Spleen (tissue), 11 donors: ENCODE measurements at regions not wholly inside any gene's neighbourhood (a gene's known extent, or its start where the extent isn't known, plus 50 kb on each side); places are given as distances from the start of the nearest gene placed in this dataset.
"Not testable (repeated sequence)": the region's sequence is repeated elsewhere in the genome, so short reads cannot be mapped to it uniquely, and the experiment has no call there.

Experiments
- DNase-seq: peaks from one replicate; pipeline ENCODE4 v3.0.0-alpha.2; 2020
- H3K27ac ChIP-seq, 8 donors: fragments of 200-600 bp; sonication (generic) in 7 of 8; 1 replicate in 4 of 8; 2 replicates in 4 of 8; pipeline versions ENCODE4 v1.5.0 to v1.8.0; 2016 to 2021; ENCODE audit warnings: inconsistent platforms in 4 of 8, mild to moderate bottlenecking in 4 of 8, moderate library complexity in 1 of 8
- H3K27me3 ChIP-seq, 7 donors: fragments of 200-600 bp; sonication (generic) in 6 of 7; replicated peaks in 1 of 7; 1 replicate in 4 of 7; 2 replicates in 3 of 7; pipeline versions ENCODE4 v1.5.0 to v1.8.0; 2016 to 2021; ENCODE audit warnings: inconsistent platforms in 3 of 7, mild to moderate bottlenecking in 1 of 7
- H3K36me3 ChIP-seq, 6 donors: fragments of 200-600 bp; sonication (generic) in 5 of 6; 1 replicate in 4 of 6; 2 replicates in 2 of 6; pipeline versions ENCODE4 v1.5.0 to v1.8.0; 2016 to 2021; ENCODE audit warnings: inconsistent platforms in 2 of 6
- H3K4me1 ChIP-seq, 6 donors: fragments of 200-600 bp; sonication (generic) in 5 of 6; 1 replicate in 3 of 6; 2 replicates in 3 of 6; pipeline versions ENCODE4 v1.5.0 to v1.8.0; 2016 to 2021; ENCODE audit warnings: inconsistent platforms in 3 of 6
- H3K4me3 ChIP-seq, 8 donors: fragments of 200-600 bp; sonication (generic) in 7 of 8; 1 replicate in 4 of 8; 2 replicates in 4 of 8; pipeline versions ENCODE4 v1.5.0 to v1.8.0; 2016 to 2021; ENCODE audit warnings: inconsistent platforms in 4 of 8, mild to moderate bottlenecking in 4 of 8, moderate library complexity in 2 of 8
- H3K9me3 ChIP-seq, 8 donors: fragments of 200-600 bp; sonication (generic) in 7 of 8; 1 replicate in 4 of 8; 2 replicates in 4 of 8; pipeline versions ENCODE4 v1.5.0 to v1.8.0; 2016 to 2021; ENCODE audit warnings: inconsistent platforms in 4 of 8
- CTCF ChIP-seq, 11 experiments: fragments of 200-600 bp in 7 of 11; fragments of 450-650 bp in 4 of 11; sonication (generic) in 4 of 11; IDR thresholded peaks in 8 of 11; conservative IDR thresholded peaks in 3 of 11; 1 replicate in 7 of 11; 2 replicates in 4 of 11; pipeline versions ENCODE4 v1.4.0 to v1.8.0; 2016 to 2021; ENCODE audit warnings: antibody characterized with exemption in 11 of 11, inconsistent platforms in 4 of 11, mild to moderate bottlenecking in 1 of 11
- POLR2A ChIP-seq, 3 donors: fragments of 450-650 bp; IDR thresholded peaks; one replicate each; pipeline ENCODE4 v1.5.1; 2017; ENCODE audit warnings: antibody characterized with exemption in 3 of 3, mild to moderate bottlenecking in 1 of 3
- POLR2AphosphoS5 ChIP-seq, 3 donors: sonication (generic); formaldehyde crosslinking; IDR thresholded peaks; one replicate each; pipeline ENCODE4 v1.5.1; 2017; ENCODE audit warnings: antibody characterized with exemption in 3 of 3
- WGBS, 5 donors: extraction: QIAGEN DNeasy Blood & Tissue Kit in 3 of 5; methylation state at CpG; one replicate each; pipeline versions ENCODE4 v1.1.5 to v1.1.7; 2013 to 2018; 5-methylcytosine and 5-hydroxymethylcytosine counted together
- intact Hi-C: fragments of 100-400 bp; cut with DNase I; formaldehyde crosslinking; loops from one replicate; pipeline ENCODE4 v1.15.0; 2023; ENCODE audit warnings: low total_unique reads
- donor health status: healthy with polysubstance abuse.
- donor health status: DM: no; HTN: no; CAD: no; lungs with moderate emphysema.
- donor health status: DM: no; HTN: no; CAD: no.
- donor health status: Bipolar disorder and iron deficiency.
- donor health status: healthy.
- donor health status: DM: no; HTN: no; CAD: no.
- donor health status: DM: yes; HTN: yes; CAD: no.

- TF ChIP-seq POLR2A (IDR thresholded peaks at IDR 0.05), result no peak
- TF ChIP-seq CTCF (IDR thresholded peaks at IDR 0.05 in 8 of 11, conservative IDR thresholded peaks at IDR 0.05 in 3 of 11), result no peak
- TF ChIP-seq POLR2AphosphoS5 (IDR thresholded peaks at IDR 0.05), result no peak
- Histone ChIP-seq H3K9me3 (no peaks in the 10 kb centered on the region), H3K4me1 (peaks cover 0 to 9% (median 0%) of the 10 kb centered on the region in 6 donors), H3K27ac (no peak overlapping the region), H3K27me3 (no peaks in the 10 kb centered on the region), H3K36me3 (no peaks in the 10 kb centered on the region), H3K4me3 (no peak overlapping the region)
- no peak for DNase-seq
- 62 to 80% (median 76%) methylated on average over 3 of the region's 3 CpGs for WGBS, 5 donors
- intact Hi-C loops, result no loop called here
Measured at GRCh38 chr20:51930775-51931174, 128.5 kb upstream of the SALL4 start.

GRCh38 chr20:51928931-51929330 lies 126.6 kb upstream of the SALL4 start:
- peaks cover 0 to 9% (median 0%) of the 10 kb centered on the region in 6 donors for H3K4me1 ChIP-seq
- no peak for DNase-seq
- intact Hi-C loops, result no loop called here
- 84 to 95% (median 87%) methylated on average over 2 of the region's 2 CpGs for WGBS, 5 donors
- no peaks in the 10 kb centered on the region for H3K9me3 ChIP-seq
- TF ChIP-seq CTCF (IDR thresholded peaks at IDR 0.05 in 8 of 11, conservative IDR thresholded peaks at IDR 0.05 in 3 of 11), result no peak
- no peak for TF ChIP-seq POLR2AphosphoS5 (IDR thresholded peaks at IDR 0.05)
- no peak for TF ChIP-seq POLR2A (IDR thresholded peaks at IDR 0.05)
- no peak overlapping the region for H3K4me3 ChIP-seq
- H3K27ac ChIP-seq, result no peak overlapping the region
- H3K27me3 ChIP-seq, result no peaks in the 10 kb centered on the region
- no peaks in the 10 kb centered on the region for H3K36me3 ChIP-seq

- intact Hi-C loops, H3K4me3 ChIP-seq, DNase-seq, H3K27me3 ChIP-seq, H3K4me1 ChIP-seq, H3K36me3 ChIP-seq, H3K27ac ChIP-seq, H3K9me3 ChIP-seq: not testable (repeated sequence)
- WGBS, 5 donors, result 87 to 93% (median 91%) methylated on average over 5 of the region's 5 CpGs
Measured at GRCh38 chr20:51927970-51928369, 125.6 kb upstream of the SALL4 start.

- WGBS, 5 donors, result 24 to 41% (median 33%) methylated on average over 14 of the region's 14 CpGs
- intact Hi-C loops, result no loop called here
- no peaks in the 10 kb centered on the region for H3K9me3 ChIP-seq
- no peaks in the 10 kb centered on the region for H3K27me3 ChIP-seq
- peak overlapping the region in 2 of 8 donors; percentile 6 to 24 for H3K27ac ChIP-seq
- H3K36me3 ChIP-seq, result no peaks in the 10 kb centered on the region
- H3K4me3 ChIP-seq, result no peak overlapping the region
- peaks cover 0 to 9% (median 0%) of the 10 kb centered on the region in 6 donors for H3K4me1 ChIP-seq
- no peak for DNase-seq
- TF ChIP-seq POLR2AphosphoS5 (IDR thresholded peaks at IDR 0.05) (no peak), CTCF (IDR thresholded peaks at IDR 0.05 in 8 of 11, conservative IDR thresholded peaks at IDR 0.05 in 3 of 11) (no peak)
Measured at GRCh38 chr20:51926670-51927305, 124.5 kb upstream of the SALL4 start.

- Histone ChIP-seq H3K27ac (no peak overlapping the region), H3K4me1 (peaks cover 0 to 9% (median 0%) of the 10 kb centered on the region in 6 donors), H3K9me3 (no peaks in the 10 kb centered on the region), H3K27me3 (no peaks in the 10 kb centered on the region), H3K36me3 (no peaks in the 10 kb centered on the region), H3K4me3 (no peak overlapping the region)
- intact Hi-C loops, result no loop called here
- TF ChIP-seq POLR2A (IDR thresholded peaks at IDR 0.05), result no peak
- TF ChIP-seq POLR2AphosphoS5 (IDR thresholded peaks at IDR 0.05), result no peak
- no peak for TF ChIP-seq CTCF (IDR thresholded peaks at IDR 0.05 in 8 of 11, conservative IDR thresholded peaks at IDR 0.05 in 3 of 11)
- no peak for DNase-seq
- WGBS, 5 donors, result 91 to 97% (median 95%) methylated on average over 3 of the region's 3 CpGs
Measured at GRCh38 chr20:51924509-51924908, 122.2 kb upstream of the SALL4 start.
